ENCODE measurements at regions not wholly inside any gene's neighbourhood (a gene's known extent, or its start where the extent isn't known, plus 50 kb on each side); places are given as distances from the start of the nearest gene placed in this dataset.

GRCh38 chr7:94161476-94161875, 157.3 kb upstream of the BET1 start:
- no peak overlapping the region for H3K27ac Mint-ChIP-seq
- peaks cover 0 to 6% (median 0%) of the 10 kb centered on the region in 5 donors for H3K9me3 Mint-ChIP-seq
- no peaks in the 10 kb centered on the region for H3K9me3 ChIP-seq (ENCODE audit: low read length)
- no peaks in the 10 kb centered on the region for H3K36me3 ChIP-seq (ENCODE audit: insufficient read depth, low read length)
- no peak overlapping the region for H3K4me3 ChIP-seq (ENCODE audit: low read length)
- H3K27ac ChIP-seq (ENCODE audit: low read depth, low read length) = no peak overlapping the region
- no peaks in the 10 kb centered on the region for H3K27me3 ChIP-seq (ENCODE audit: insufficient read depth, low read length, poor library complexity, severe bottlenecking)
- POLR2A ChIA-PET = no interaction called here
- H3K4me3 Mint-ChIP-seq = no peak overlapping the region
- no peaks in the 10 kb centered on the region for H3K27me3 Mint-ChIP-seq
- H3K4me1 Mint-ChIP-seq = peaks cover 8 to 11% (median 11%) of the 10 kb centered on the region in 3 donors
- DNase-seq = no peak
- H3K4me1 ChIP-seq (ENCODE audit: insufficient read depth, low read length) = no peaks in the 10 kb centered on the region
- no peaks in the 10 kb centered on the region for H3K36me3 Mint-ChIP-seq
- CTCF ChIA-PET = interaction anchor here (0.7 kb wide), 1 partner anchor 10 kb away, joined by 3 read pairs; no protein-coding TSS in a partner anchor

- POLR2A ChIA-PET = no interaction called here
- Histone ChIP-seq H3K27ac (ENCODE audit: low read depth, low read length) (no peak overlapping the region), H3K27me3 (ENCODE audit: insufficient read depth, low read length, poor library complexity, severe bottlenecking) (no peaks in the 10 kb centered on the region), H3K4me1 (ENCODE audit: insufficient read depth, low read length) (no peaks in the 10 kb centered on the region), H3K4me3 (ENCODE audit: low read length) (no peak overlapping the region), H3K9me3 (ENCODE audit: low read length) (no peaks in the 10 kb centered on the region), H3K36me3 (ENCODE audit: insufficient read depth, low read length) (no peaks in the 10 kb centered on the region)
- Mint-ChIP-seq H3K4me3 (no peak overlapping the region), H3K9me3 (peaks cover 0 to 6% (median 0%) of the 10 kb centered on the region in 5 donors), H3K27me3 (peaks cover 0 to 5% of the 10 kb centered on the region in 2 donors), H3K4me1 (no peaks in the 10 kb centered on the region), H3K27ac (no peak overlapping the region), H3K36me3 (no peaks in the 10 kb centered on the region)
- CTCF ChIA-PET = no interaction called here
- no peak for DNase-seq
Measured at GRCh38 chr7:94169682-94170081, 165.5 kb upstream of the BET1 start.

- Histone ChIP-seq H3K36me3 (ENCODE audit: insufficient read depth, low read length) (no peaks in the 10 kb centered on the region), H3K4me1 (ENCODE audit: insufficient read depth, low read length) (no peaks in the 10 kb centered on the region)
- CTCF ChIA-PET = interaction anchor here (1.2 kb wide), 1 partner anchor 10 kb away, joined by 3 read pairs; no protein-coding TSS in a partner anchor
Measured at GRCh38 chr7:94170836-94171235, 166.7 kb upstream of the BET1 start.

GRCh38 chr7:94173436-94173835, 169.3 kb upstream of the BET1 start:
- H3K27ac ChIP-seq (ENCODE audit: low read depth, low read length) = no peak overlapping the region
- H3K27me3 ChIP-seq (ENCODE audit: insufficient read depth, low read length, poor library complexity, severe bottlenecking) = no peaks in the 10 kb centered on the region
- no peak overlapping the region for H3K4me3 ChIP-seq (ENCODE audit: low read length)
- CTCF ChIA-PET = no interaction called here
- no peaks in the 10 kb centered on the region for H3K36me3 ChIP-seq (ENCODE audit: insufficient read depth, low read length)
- Mint-ChIP-seq H3K27me3 (peaks cover 0 to 8% of the 10 kb centered on the region in 2 donors), H3K9me3 (no peaks in the 10 kb centered on the region), H3K4me3 (no peak overlapping the region), H3K4me1 (no peaks in the 10 kb centered on the region), H3K36me3 (no peaks in the 10 kb centered on the region), H3K27ac (no peak overlapping the region)
- H3K9me3 ChIP-seq (ENCODE audit: low read length) = no peaks in the 10 kb centered on the region
- no peak for DNase-seq
- H3K4me1 ChIP-seq (ENCODE audit: insufficient read depth, low read length) = no peaks in the 10 kb centered on the region
- POLR2A ChIA-PET = no interaction called here

More at GRCh38 chr7:94170836-94171235, 166.7 kb upstream of the BET1 start:
- POLR2A ChIA-PET = no interaction called here
- no peak for DNase-seq
- Mint-ChIP-seq H3K36me3 (no peaks in the 10 kb centered on the region), H3K27me3 (peaks cover 0 to 5% of the 10 kb centered on the region in 2 donors), H3K4me1 (no peaks in the 10 kb centered on the region), H3K4me3 (no peak overlapping the region), H3K27ac (no peak overlapping the region), H3K9me3 (peaks cover 0 to 3% (median 0%) of the 10 kb centered on the region in 5 donors)
- H3K4me3 ChIP-seq (ENCODE audit: low read length) = no peak overlapping the region
- no peaks in the 10 kb centered on the region for H3K9me3 ChIP-seq (ENCODE audit: low read length)
- no peak overlapping the region for H3K27ac ChIP-seq (ENCODE audit: low read depth, low read length)
- no peaks in the 10 kb centered on the region for H3K27me3 ChIP-seq (ENCODE audit: insufficient read depth, low read length, poor library complexity, severe bottlenecking)

- Mint-ChIP-seq H3K4me3 (no peak overlapping the region), H3K27me3 (peaks cover 0 to 8% of the 10 kb centered on the region in 2 donors), H3K9me3 (no peaks in the 10 kb centered on the region), H3K36me3 (no peaks in the 10 kb centered on the region), H3K27ac (no peak overlapping the region), H3K4me1 (no peaks in the 10 kb centered on the region)
- no peaks in the 10 kb centered on the region for H3K36me3 ChIP-seq (ENCODE audit: insufficient read depth, low read length)
- H3K4me3 ChIP-seq (ENCODE audit: low read length) = no peak overlapping the region
- no peaks in the 10 kb centered on the region for H3K9me3 ChIP-seq (ENCODE audit: low read length)
- ChIA-PET CTCF (no interaction called here), POLR2A (no interaction called here)
- no peaks in the 10 kb centered on the region for H3K27me3 ChIP-seq (ENCODE audit: insufficient read depth, low read length, poor library complexity, severe bottlenecking)
- no peak overlapping the region for H3K27ac ChIP-seq (ENCODE audit: low read depth, low read length)
- no peaks in the 10 kb centered on the region for H3K4me1 ChIP-seq (ENCODE audit: insufficient read depth, low read length)
- no peak for DNase-seq
Measured at GRCh38 chr7:94174375-94174774, 170.2 kb upstream of the BET1 start.

- POLR2A ChIA-PET = no interaction called here
Measured at GRCh38 chr7:94174956-94175355, 170.8 kb upstream of the BET1 start.

GRCh38 chr7:94176694-94177200, 172.6 kb upstream of the BET1 start:
- H3K27ac Mint-ChIP-seq = no peak overlapping the region
- no peaks in the 10 kb centered on the region for H3K27me3 ChIP-seq (ENCODE audit: insufficient read depth, low read length, poor library complexity, severe bottlenecking)
- no peaks in the 10 kb centered on the region for H3K4me1 ChIP-seq (ENCODE audit: insufficient read depth, low read length)
- H3K4me3 ChIP-seq (ENCODE audit: low read length) = no peak overlapping the region
- no peaks in the 10 kb centered on the region for H3K36me3 Mint-ChIP-seq
- no peaks in the 10 kb centered on the region for H3K36me3 ChIP-seq (ENCODE audit: insufficient read depth, low read length)
- ChIA-PET POLR2A (no interaction called here), CTCF (no interaction called here)
- H3K4me1 Mint-ChIP-seq = no peaks in the 10 kb centered on the region
- DNase-seq = no peak
- H3K27me3 Mint-ChIP-seq = peaks cover 0 to 6% of the 10 kb centered on the region in 2 donors
- H3K9me3 Mint-ChIP-seq = no peaks in the 10 kb centered on the region
- H3K4me3 Mint-ChIP-seq = no peak overlapping the region
- no peaks in the 10 kb centered on the region for H3K9me3 ChIP-seq (ENCODE audit: low read length)
- H3K27ac ChIP-seq (ENCODE audit: low read depth, low read length) = no peak overlapping the region

More at GRCh38 chr7:94174956-94175355, 170.8 kb upstream of the BET1 start:
- H3K36me3 Mint-ChIP-seq = no peaks in the 10 kb centered on the region
- DNase-seq = no peak
- H3K27ac Mint-ChIP-seq = no peak overlapping the region
- no peaks in the 10 kb centered on the region for H3K27me3 ChIP-seq (ENCODE audit: insufficient read depth, low read length, poor library complexity, severe bottlenecking)
- no peaks in the 10 kb centered on the region for H3K36me3 ChIP-seq (ENCODE audit: insufficient read depth, low read length)
- H3K4me3 Mint-ChIP-seq = no peak overlapping the region
- no peaks in the 10 kb centered on the region for H3K4me1 Mint-ChIP-seq
- no peak overlapping the region for H3K27ac ChIP-seq (ENCODE audit: low read depth, low read length)
- peaks cover 0 to 8% of the 10 kb centered on the region in 2 donors for H3K27me3 Mint-ChIP-seq
- CTCF ChIA-PET = no interaction called here
- no peak overlapping the region for H3K4me3 ChIP-seq (ENCODE audit: low read length)
- no peaks in the 10 kb centered on the region for H3K9me3 ChIP-seq (ENCODE audit: low read length)
- H3K4me1 ChIP-seq (ENCODE audit: insufficient read depth, low read length) = no peaks in the 10 kb centered on the region
- no peaks in the 10 kb centered on the region for H3K9me3 Mint-ChIP-seq

- H3K27ac Mint-ChIP-seq = no peak overlapping the region
Measured at GRCh38 chr7:94177441-94177840, 173.3 kb upstream of the BET1 start.

GRCh38 chr7:94178230-94178629, 174.1 kb upstream of the BET1 start:
- Histone ChIP-seq H3K4me1 (ENCODE audit: insufficient read depth, low read length) (no peaks in the 10 kb centered on the region), H3K27me3 (ENCODE audit: insufficient read depth, low read length, poor library complexity, severe bottlenecking) (no peaks in the 10 kb centered on the region), H3K27ac (ENCODE audit: low read depth, low read length) (no peak overlapping the region), H3K36me3 (ENCODE audit: insufficient read depth, low read length) (no peaks in the 10 kb centered on the region), H3K9me3 (ENCODE audit: low read length) (no peaks in the 10 kb centered on the region), H3K4me3 (ENCODE audit: low read length) (no peak overlapping the region)
- H3K27ac Mint-ChIP-seq = no peak overlapping the region
- POLR2A ChIA-PET = no interaction called here
- no peaks in the 10 kb centered on the region for H3K36me3 Mint-ChIP-seq
- H3K4me1 Mint-ChIP-seq = no peaks in the 10 kb centered on the region
- no peak overlapping the region for H3K4me3 Mint-ChIP-seq
- peaks cover 0 to 5% of the 10 kb centered on the region in 2 donors for H3K27me3 Mint-ChIP-seq
- DNase-seq = no peak
- H3K9me3 Mint-ChIP-seq = no peaks in the 10 kb centered on the region
- CTCF ChIA-PET = no interaction called here

More at GRCh38 chr7:94177441-94177840, 173.3 kb upstream of the BET1 start:
- no peaks in the 10 kb centered on the region for H3K9me3 Mint-ChIP-seq
- DNase-seq = no peak
- Histone ChIP-seq H3K27ac (ENCODE audit: low read depth, low read length) (no peak overlapping the region), H3K36me3 (ENCODE audit: insufficient read depth, low read length) (no peaks in the 10 kb centered on the region), H3K9me3 (ENCODE audit: low read length) (no peaks in the 10 kb centered on the region), H3K27me3 (ENCODE audit: insufficient read depth, low read length, poor library complexity, severe bottlenecking) (no peaks in the 10 kb centered on the region), H3K4me1 (ENCODE audit: insufficient read depth, low read length) (no peaks in the 10 kb centered on the region), H3K4me3 (ENCODE audit: low read length) (no peak overlapping the region)
- ChIA-PET CTCF (no interaction called here), POLR2A (no interaction called here)
- no peaks in the 10 kb centered on the region for H3K4me1 Mint-ChIP-seq
- H3K4me3 Mint-ChIP-seq = no peak overlapping the region
- H3K36me3 Mint-ChIP-seq = no peaks in the 10 kb centered on the region
- peaks cover 0 to 5% of the 10 kb centered on the region in 2 donors for H3K27me3 Mint-ChIP-seq
